Esophagus squamous epithelium (tissue), 5 donors: ENCODE measurements at regions not wholly inside any gene's neighbourhood (a gene's known extent, or its start where the extent isn't known, plus 50 kb on each side); places are given as distances from the start of the nearest gene placed in this dataset.

ENCODE experiments used
- DNase-seq: peaks from one replicate; lab custom pipeline; 2025; lab: John Stamatoyannopoulos, UW
- H3K27ac ChIP-seq, 4 donors: fragments of 200-600 bp; sonication (generic); one replicate each; pipeline ENCODE4 v1.5.1; 2016 to 2019; ENCODE audit warnings: mild to moderate bottlenecking in 1 of 4
- H3K27me3 ChIP-seq, 4 donors: fragments of 200-600 bp; sonication (generic); 1 replicate in 3 of 4; 2 replicates in 1 of 4; pipeline versions ENCODE4 v1.5.1 to v1.6.0; 2017 to 2021; ENCODE audit warnings: antibody characterized with exemption in 1 of 4
- H3K36me3 ChIP-seq, 3 donors: fragments of 200-600 bp; sonication (generic); one replicate each; pipeline ENCODE4 v1.5.1; 2016 to 2019
- H3K4me1 ChIP-seq, 3 donors: fragments of 200-600 bp; sonication (generic); one replicate each; pipeline ENCODE4 v1.5.1; 2017 to 2019
- H3K4me3 ChIP-seq, 4 donors: fragments of 200-600 bp; sonication (generic); 1 replicate in 3 of 4; 2 replicates in 1 of 4; pipeline ENCODE4 v1.5.1; 2016 to 2019; ENCODE audit warnings: mild to moderate bottlenecking in 2 of 4, moderate library complexity in 1 of 4
- H3K9me3 ChIP-seq, 3 donors: fragments of 200-600 bp; sonication (generic); one replicate each; pipeline ENCODE4 v1.5.1; 2016 to 2019
- CTCF ChIP-seq, 6 experiments: fragments of 450-650 bp in 4 of 6; fragments of 200-600 bp in 2 of 6; sonication (generic) in 2 of 6; IDR thresholded peaks; one replicate each; pipeline ENCODE4 v1.5.1; 2016 to 2019; ENCODE audit warnings: antibody characterized with exemption in 6 of 6, mild to moderate bottlenecking in 4 of 6, moderate library complexity in 4 of 6
- POLR2A ChIP-seq, 4 donors: fragments of 450-650 bp; IDR thresholded peaks; one replicate each; pipeline ENCODE4 v1.6.1; 2017; ENCODE audit warnings: antibody characterized with exemption in 4 of 4, mild to moderate bottlenecking in 4 of 4, moderate library complexity in 3 of 4
- WGBS, 2 donors: methylation state at CpG; one replicate each; pipeline ENCODE4 v1.1.5; 2018; 5-methylcytosine and 5-hydroxymethylcytosine counted together
- intact Hi-C: fragments of 100-400 bp; cut with DNase I; formaldehyde crosslinking; loops from one replicate; pipeline ENCODE4 v1.15.0; 2022
- donor health status: DM: yes; HTN: yes; CAD: no.

DNA sequence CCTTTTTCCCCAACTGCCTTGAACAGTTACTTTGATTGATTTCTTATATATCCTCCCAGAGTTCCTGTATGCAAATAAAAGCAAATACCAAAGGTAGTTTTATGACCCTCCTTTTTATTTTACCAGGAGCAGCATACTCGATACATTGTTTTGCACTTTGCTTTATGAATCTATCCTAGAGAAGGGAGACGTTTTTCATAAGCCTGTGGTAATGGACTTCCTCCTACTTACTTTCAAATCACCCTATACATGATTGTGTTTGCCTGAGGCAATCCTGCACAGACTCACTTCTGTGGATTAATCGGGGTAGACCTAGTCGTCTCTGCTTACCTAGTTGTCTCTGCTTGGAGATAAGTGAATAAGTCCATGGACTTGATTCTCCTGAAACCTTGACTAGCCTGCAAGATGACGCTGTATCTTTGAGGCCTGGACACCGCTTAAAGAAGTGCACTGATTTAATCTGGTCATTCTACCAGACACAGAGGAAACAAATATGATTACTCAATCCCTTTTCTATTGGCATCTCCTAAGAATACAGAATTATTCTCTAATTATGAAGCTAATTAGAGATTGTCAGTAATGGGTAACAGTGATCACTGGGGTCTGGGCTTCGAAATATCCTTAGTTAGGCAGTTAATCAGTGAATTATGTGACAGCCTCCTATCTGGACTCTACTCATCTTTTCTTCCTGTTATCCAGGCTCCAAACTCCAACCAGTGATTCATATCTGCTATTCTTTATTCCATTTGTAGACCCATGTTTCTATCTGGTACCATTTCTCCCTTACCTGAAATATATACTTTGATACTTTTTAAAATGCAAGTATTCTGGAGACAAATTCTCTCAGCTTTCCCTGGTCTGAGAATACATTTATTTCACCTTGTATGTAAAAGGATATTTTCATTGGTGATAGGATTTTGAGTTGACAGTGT is 447.4 kb upstream of the TRIB2 start:
- TF ChIP-seq CTCF (IDR thresholded peaks at IDR 0.05) (no peak), POLR2A (IDR thresholded peaks at IDR 0.05) (no peak)
- Histone ChIP-seq H3K9me3 (no peaks in the 10 kb centered on the region), H3K36me3 (no peaks in the 10 kb centered on the region), H3K27me3 (no peaks in the 10 kb centered on the region), H3K27ac (no peak overlapping the region), H3K4me1 (no peaks in the 10 kb centered on the region), H3K4me3 (no peak overlapping the region)
- intact Hi-C loops = no loop called here
- WGBS, 2 donors = 79 to 80% methylated on average over 7 of the region's 7 CpGs
- no peak for DNase-seq

DNA sequence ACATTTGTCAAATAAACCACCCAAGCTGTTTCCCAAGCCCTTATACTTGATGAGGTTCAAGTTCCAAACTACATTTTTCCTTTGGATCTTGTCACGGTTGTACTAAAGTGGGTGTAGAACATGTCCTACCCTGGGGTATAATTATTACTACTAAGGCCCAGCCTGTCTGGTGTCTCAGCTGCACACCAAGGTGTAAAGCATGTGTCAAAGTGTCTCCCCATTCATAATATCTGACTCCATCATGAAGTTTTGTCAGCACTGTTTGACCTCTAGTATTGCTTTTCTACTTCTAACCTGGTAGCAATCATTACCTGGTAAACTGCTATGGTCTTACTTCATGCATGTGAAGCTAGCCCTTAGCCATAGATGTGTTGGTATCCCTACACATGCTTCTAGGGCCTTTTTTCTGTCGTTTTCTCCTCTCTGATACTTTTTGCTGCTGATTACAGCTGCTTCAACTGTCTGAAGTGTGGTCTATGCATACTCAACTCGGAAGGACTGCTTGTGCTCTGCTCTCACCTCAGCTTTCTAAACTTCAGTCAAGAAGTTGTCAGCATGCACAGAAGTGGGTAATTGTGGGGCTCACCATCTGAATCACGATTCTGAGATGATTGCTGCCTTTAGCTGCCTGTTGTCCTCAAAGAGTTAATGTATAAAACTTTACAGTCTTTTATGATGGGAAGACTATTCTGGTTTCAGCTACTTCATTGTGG is 445.7 kb upstream of the TRIB2 start:
- intact Hi-C loops = no loop called here
- no peaks in the 10 kb centered on the region for H3K9me3 ChIP-seq
- H3K36me3 ChIP-seq = no peaks in the 10 kb centered on the region
- TF ChIP-seq POLR2A (IDR thresholded peaks at IDR 0.05) = no peak
- TF ChIP-seq CTCF (IDR thresholded peaks at IDR 0.05) = no peak
- no peak overlapping the region for H3K4me3 ChIP-seq
- H3K27ac ChIP-seq = no peak overlapping the region
- WGBS, 2 donors = 63 to 81% methylated on average over 4 of the region's 4 CpGs
- no peak for DNase-seq
- H3K27me3 ChIP-seq = no peaks in the 10 kb centered on the region
- no peaks in the 10 kb centered on the region for H3K4me1 ChIP-seq

- no peak for DNase-seq
Observed at GRCh38 chr2:12271589-12271984, 445.1 kb upstream of the TRIB2 start.

GRCh38 chr2:12273111-12273510 is 443.6 kb upstream of the TRIB2 start:
- Histone ChIP-seq H3K4me3 (no peak overlapping the region), H3K27me3 (no peaks in the 10 kb centered on the region), H3K36me3 (no peaks in the 10 kb centered on the region), H3K4me1 (no peaks in the 10 kb centered on the region), H3K9me3 (no peaks in the 10 kb centered on the region), H3K27ac (no peak overlapping the region)
- TF ChIP-seq POLR2A (IDR thresholded peaks at IDR 0.05) = no peak
- no peak for TF ChIP-seq CTCF (IDR thresholded peaks at IDR 0.05)
- no peak for DNase-seq
- intact Hi-C loops = no loop called here
- 37 to 60% methylated on average over 1 of the region's 1 CpG for WGBS, 2 donors

More at GRCh38 chr2:12271589-12271984, 445.1 kb upstream of the TRIB2 start:
- no peak for TF ChIP-seq POLR2A (IDR thresholded peaks at IDR 0.05)
- no peak for TF ChIP-seq CTCF (IDR thresholded peaks at IDR 0.05)
- intact Hi-C loops = no loop called here
- Histone ChIP-seq H3K4me1 (no peaks in the 10 kb centered on the region), H3K4me3 (no peak overlapping the region), H3K27ac (no peak overlapping the region), H3K36me3 (no peaks in the 10 kb centered on the region), H3K27me3 (no peaks in the 10 kb centered on the region), H3K9me3 (no peaks in the 10 kb centered on the region)
- WGBS, 2 donors = 52 to 57% methylated on average over 1 of the region's 1 CpG

- no peak for TF ChIP-seq CTCF (IDR thresholded peaks at IDR 0.05)
- no peak for TF ChIP-seq POLR2A (IDR thresholded peaks at IDR 0.05)
- intact Hi-C loops = no loop called here
- no peak overlapping the region for H3K27ac ChIP-seq
- H3K4me1 ChIP-seq = no peaks in the 10 kb centered on the region
- WGBS, 2 donors = 91 to 93% methylated on average over 1 of the region's 1 CpG
- H3K27me3 ChIP-seq = no peaks in the 10 kb centered on the region
- no peak overlapping the region for H3K4me3 ChIP-seq
- no peak for DNase-seq
- H3K9me3 ChIP-seq = no peaks in the 10 kb centered on the region
- no peaks in the 10 kb centered on the region for H3K36me3 ChIP-seq
Observed at GRCh38 chr2:12274591-12274990, 442.1 kb upstream of the TRIB2 start.
